CD4-positive, alpha-beta T cell treated with Interleukin-17A for 4 hours (primary cell): ENCODE measurements at regions not wholly inside any gene's neighbourhood (a gene's known extent, or its start where the extent isn't known, plus 50 kb on each side); places are given as distances from the start of the nearest gene placed in this dataset.
A peak's percentile ranks its signal among the peaks of the same experiment; 100 is the strongest.
"Not testable (repeated sequence)": the region's sequence is repeated elsewhere in the genome, so short reads cannot be mapped to it uniquely, and the experiment has no call there.

Source experiments
- DNase-seq: peaks from one replicate; pipeline ENCODE4 v3.0.0-alpha.2; 2020; ENCODE audit warnings: mixed read lengths

- not testable (repeated sequence) for DNase-seq
Observed at GRCh38 chr15:101876031-101876430, 64.0 kb downstream of the OR4F15 start.

GRCh38 chr15:101877649-101878048, 65.6 kb downstream of the OR4F15 start:
- DNase-seq, result not testable (repeated sequence)

GRCh38 chr15:101912349-101913287, 100.6 kb downstream of the OR4F15 start:
- DNase-seq, result not testable (repeated sequence)

- DNase-seq, result not testable (repeated sequence)
Observed at GRCh38 chr15:101924554-101924953, 112.6 kb downstream of the OR4F15 start.

- DNase-seq, result not testable (repeated sequence)
Observed at GRCh38 chr15:101934506-101934905, 122.5 kb downstream of the OR4F15 start.

GRCh38 chr15:101937362-101937761, 125.4 kb downstream of the OR4F15 start:
- not testable (repeated sequence) for DNase-seq

- not testable (repeated sequence) for DNase-seq
Observed at GRCh38 chr15:101938555-101938954, 126.6 kb downstream of the OR4F15 start.

- DNase-seq, result not testable (repeated sequence)
Observed at GRCh38 chr15:101945896-101946295, 133.9 kb downstream of the OR4F15 start.

- DNase-seq, result not testable (repeated sequence)
Observed at GRCh38 chr15:101948491-101949010, 136.5 kb downstream of the OR4F15 start.

- DNase-seq, result not testable (repeated sequence)
Observed at GRCh38 chr15:101949380-101950065, 137.5 kb downstream of the OR4F15 start.

- not testable (repeated sequence) for DNase-seq
Observed at GRCh38 chr15:101953993-101954392, 142.0 kb downstream of the OR4F15 start.

GRCh38 chr15:101955840-101956239, 143.8 kb downstream of the OR4F15 start:
- DNase-seq, result not testable (repeated sequence)

- DNase-seq, result not testable (repeated sequence)
Observed at GRCh38 chr15:101958656-101959055, 146.7 kb downstream of the OR4F15 start.

- not testable (repeated sequence) for DNase-seq
Observed at GRCh38 chr15:101961263-101961662, 149.3 kb downstream of the OR4F15 start.

- not testable (repeated sequence) for DNase-seq
Observed at GRCh38 chr15:101961765-101962164, 149.8 kb downstream of the OR4F15 start.

- DNase-seq, result not testable (repeated sequence)
Observed at GRCh38 chr15:101963687-101964086, 151.7 kb downstream of the OR4F15 start.

GRCh38 chr15:101965353-101965752, 153.4 kb downstream of the OR4F15 start:
- not testable (repeated sequence) for DNase-seq

- peak; percentile 1 for DNase-seq
Observed at GRCh38 chr15:101965860-101966259, 153.9 kb downstream of the OR4F15 start.

GRCh38 chr15:101967364-101967763, 155.4 kb downstream of the OR4F15 start:
- DNase-seq, result not testable (repeated sequence)

- DNase-seq, result not testable (repeated sequence)
Observed at GRCh38 chr15:101970605-101971004, 158.6 kb downstream of the OR4F15 start.

GRCh38 chr15:101977281-101977680, 165.3 kb downstream of the OR4F15 start:
- not testable (repeated sequence) for DNase-seq

GRCh38 chr15:101980206-101980910, 168.4 kb downstream of the OR4F15 start:
- peak; percentile 2 for DNase-seq
